ENCODE measurements at regions not wholly inside any gene's neighbourhood (a gene's known extent, or its start where the extent isn't known, plus 50 kb on each side); places are given as distances from the start of the nearest gene placed in this dataset.

GRCh38 chr9:126024581-126025230 lies 277.5 kb downstream of the PBX3 start:
- DNase-seq (no peak), ATAC-seq (ENCODE audit: poor library complexity) (no peak)
- peaks cover 0 to 4% of the 10 kb centered on the region in 2 experiments for H3K9me3 ChIP-seq (ENCODE audit: control insufficient read depth in 1 of 2, insufficient read depth in 1 of 2, low read length in 2 of 2)
- intact Hi-C loops (cut with DNase I, micrococcal nuclease): no loop called here
- no peak overlapping the region for H3K4me3 ChIP-seq (ENCODE audit: low read length)
- H3K27me3 ChIP-seq (ENCODE audit: control insufficient read depth in 1 of 2, insufficient read depth in 2 of 2, low read length in 2 of 2): no peaks in the 10 kb centered on the region
- H3K36me3 Mint-ChIP-seq (ENCODE audit: low read depth): no peaks in the 10 kb centered on the region
- H3K4me1 Mint-ChIP-seq (ENCODE audit: low read depth): no peaks in the 10 kb centered on the region
- TF ChIP-seq, protein P1, sequence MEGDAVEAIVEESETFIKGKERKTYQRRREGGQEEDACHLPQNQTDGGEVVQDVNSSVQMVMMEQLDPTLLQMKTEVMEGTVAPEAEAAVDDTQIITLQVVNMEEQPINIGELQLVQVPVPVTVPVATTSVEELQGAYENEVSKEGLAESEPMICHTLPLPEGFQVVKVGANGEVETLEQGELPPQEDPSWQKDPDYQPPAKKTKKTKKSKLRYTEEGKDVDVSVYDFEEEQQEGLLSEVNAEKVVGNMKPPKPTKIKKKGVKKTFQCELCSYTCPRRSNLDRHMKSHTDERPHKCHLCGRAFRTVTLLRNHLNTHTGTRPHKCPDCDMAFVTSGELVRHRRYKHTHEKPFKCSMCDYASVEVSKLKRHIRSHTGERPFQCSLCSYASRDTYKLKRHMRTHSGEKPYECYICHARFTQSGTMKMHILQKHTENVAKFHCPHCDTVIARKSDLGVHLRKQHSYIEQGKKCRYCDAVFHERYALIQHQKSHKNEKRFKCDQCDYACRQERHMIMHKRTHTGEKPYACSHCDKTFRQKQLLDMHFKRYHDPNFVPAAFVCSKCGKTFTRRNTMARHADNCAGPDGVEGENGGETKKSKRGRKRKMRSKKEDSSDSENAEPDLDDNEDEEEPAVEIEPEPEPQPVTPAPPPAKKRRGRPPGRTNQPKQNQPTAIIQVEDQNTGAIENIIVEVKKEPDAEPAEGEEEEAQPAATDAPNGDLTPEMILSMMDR (IDR thresholded peaks at IDR 0.05): no peak
- H3K4me1 ChIP-seq (ENCODE audit: insufficient read depth, low read length): no peaks in the 10 kb centered on the region
- no peaks in the 10 kb centered on the region for H3K36me3 ChIP-seq (ENCODE audit: insufficient read depth, low read length)
- H3K4me3 Mint-ChIP-seq: no peak overlapping the region
- H3K27ac ChIP-seq (ENCODE audit: low read depth in 1 of 2, low read length in 2 of 2): no peak overlapping the region
- no peaks in the 10 kb centered on the region for H3K9me3 Mint-ChIP-seq
- ChIA-PET POLR2A (no interaction called here), CTCF (no interaction called here)
- no peak overlapping the region for H3K27ac Mint-ChIP-seq
- no peaks in the 10 kb centered on the region for H3K27me3 Mint-ChIP-seq

- H3K4me3 Mint-ChIP-seq: no peak overlapping the region
- TF ChIP-seq, protein P1 (IDR thresholded peaks at IDR 0.05): no peak
- H3K4me3 ChIP-seq (ENCODE audit: low read length): no peak overlapping the region
- no peaks in the 10 kb centered on the region for H3K36me3 Mint-ChIP-seq (ENCODE audit: low read depth)
- no peaks in the 10 kb centered on the region for H3K9me3 Mint-ChIP-seq
- ChIA-PET POLR2A (no interaction called here), CTCF (no interaction called here)
- H3K27me3 ChIP-seq (ENCODE audit: control insufficient read depth in 1 of 2, insufficient read depth in 2 of 2, low read length in 2 of 2): no peaks in the 10 kb centered on the region
- H3K4me1 Mint-ChIP-seq (ENCODE audit: low read depth): no peaks in the 10 kb centered on the region
- H3K4me1 ChIP-seq (ENCODE audit: insufficient read depth, low read length): no peaks in the 10 kb centered on the region
- no peak for ATAC-seq (ENCODE audit: poor library complexity)
- H3K27ac Mint-ChIP-seq: no peak overlapping the region
- H3K27ac ChIP-seq (ENCODE audit: low read depth in 1 of 2, low read length in 2 of 2): no peak overlapping the region
- no peaks in the 10 kb centered on the region for H3K36me3 ChIP-seq (ENCODE audit: insufficient read depth, low read length)
- H3K27me3 Mint-ChIP-seq: peaks cover 4% of the 10 kb centered on the region
- no peak for DNase-seq
- H3K9me3 ChIP-seq (ENCODE audit: control insufficient read depth in 1 of 2, insufficient read depth in 1 of 2, low read length in 2 of 2): peaks cover 0 to 4% of the 10 kb centered on the region in 2 experiments
- intact Hi-C loops (cut with DNase I, micrococcal nuclease): no loop called here
These were observed 278.8 kb downstream of the PBX3 start for GRCh38 chr9:126025991-126026390.

DNA sequence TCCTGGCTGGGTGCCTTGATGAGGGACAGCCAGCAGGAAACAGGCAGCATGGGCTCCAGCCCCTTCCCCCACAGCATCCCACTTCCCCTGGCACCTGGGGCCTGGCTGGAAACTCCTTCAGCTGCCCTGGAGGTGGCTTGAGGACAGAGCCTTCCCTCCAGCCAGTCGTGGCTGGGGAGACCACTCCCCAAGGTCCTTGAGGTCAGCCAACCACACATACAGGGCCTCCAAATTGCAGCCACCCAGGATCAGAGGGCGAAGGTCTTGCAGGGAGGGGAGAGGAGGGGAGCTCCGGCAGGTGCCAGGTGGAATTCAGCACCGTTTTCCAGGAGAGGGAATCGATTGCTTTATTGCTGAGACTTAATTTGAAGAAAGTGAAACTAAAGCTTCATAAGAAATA lies 280.4 kb downstream of the PBX3 start:
- Mint-ChIP-seq H3K9me3 (no peaks in the 10 kb centered on the region), H3K4me1 (ENCODE audit: low read depth) (no peaks in the 10 kb centered on the region), H3K36me3 (ENCODE audit: low read depth) (no peaks in the 10 kb centered on the region), H3K27ac (no peak overlapping the region), H3K27me3 (peaks cover 11% of the 10 kb centered on the region), H3K4me3 (no peak overlapping the region)
- Histone ChIP-seq H3K4me3 (ENCODE audit: low read length) (no peak overlapping the region), H3K4me1 (ENCODE audit: insufficient read depth, low read length) (no peaks in the 10 kb centered on the region), H3K36me3 (ENCODE audit: insufficient read depth, low read length) (no peaks in the 10 kb centered on the region), H3K9me3 (ENCODE audit: control insufficient read depth in 1 of 2, insufficient read depth in 1 of 2, low read length in 2 of 2) (peaks cover 0 to 4% of the 10 kb centered on the region in 2 experiments), H3K27ac (ENCODE audit: low read depth in 1 of 2, low read length in 2 of 2) (no peak overlapping the region), H3K27me3 (ENCODE audit: control insufficient read depth in 1 of 2, insufficient read depth in 2 of 2, low read length in 2 of 2) (no peaks in the 10 kb centered on the region)
- TF ChIP-seq, protein P1 (IDR thresholded peaks at IDR 0.05): no peak
- ATAC-seq (ENCODE audit: poor library complexity): no peak
- ChIA-PET CTCF (no interaction called here), POLR2A (no interaction called here)
- no peak for DNase-seq
- intact Hi-C loops (cut with DNase I, micrococcal nuclease): no loop called here
